SK-N-SH treated with all-trans-retinoic acid at 6 μM for 48 hours (cell line): ENCODE measurements at regions not wholly inside any gene's neighbourhood (a gene's known extent, or its start where the extent isn't known, plus 50 kb on each side); places are given as distances from the start of the nearest gene placed in this dataset.

Experiments
- ATAC-seq: fragments of 200-7000 bp; cut with Tn5 transposase; 3 replicates; pipeline ENCODE4 v1.9.1; 2020; ENCODE audit warnings: mild to moderate bottlenecking, moderate library complexity
- ARNTL ChIP-seq: fragments of 450-650 bp; formaldehyde crosslinking; IDR thresholded peaks from 2 replicates; pipeline ENCODE4 v1.5.0; 2020; ENCODE audit warnings: low read depth, mild to moderate bottlenecking, moderate library complexity, borderline replicate concordance
- BACH2 ChIP-seq: fragments of 250-450 bp; sonication (Bioruptor Pico); IDR thresholded peaks from 2 replicates; pipeline ENCODE4 v1.9.0; 2021; ENCODE audit warnings: mild to moderate bottlenecking, borderline replicate concordance
- CREB5 ChIP-seq: fragments of 250-450 bp; sonication (Bioruptor Pico); IDR thresholded peaks from 2 replicates; pipeline ENCODE4 v1.5.1; 2020; ENCODE audit warnings: low read depth, mild to moderate bottlenecking, moderate library complexity
- CSDC2 ChIP-seq: fragments of 250-450 bp; sonication (Bioruptor Pico); IDR thresholded peaks from 2 replicates; pipeline ENCODE4 v1.5.0; 2020; ENCODE audit warnings: mild to moderate bottlenecking, moderate library complexity
- CSRNP3 ChIP-seq: fragments of 250-450 bp; sonication (Bioruptor Pico); IDR thresholded peaks from 2 replicates; pipeline ENCODE4 v1.5.1; 2021; ENCODE audit warnings: mild to moderate bottlenecking, moderate library complexity
- ESRRG ChIP-seq: fragments of 250-450 bp; sonication (Bioruptor Pico); IDR thresholded peaks from 2 replicates; pipeline ENCODE4 v1.6.1; 2021; ENCODE audit warnings: mild to moderate bottlenecking
- GLIS3 ChIP-seq: fragments of 250-450 bp; sonication (Bioruptor Pico); IDR thresholded peaks from 2 replicates; pipeline ENCODE4 v1.5.0; 2020; ENCODE audit warnings: mild to moderate bottlenecking, moderate library complexity
- ISL1 ChIP-seq: fragments of 250-450 bp; sonication (Bioruptor Pico); IDR thresholded peaks from 2 replicates; pipeline ENCODE4 v2.1.2; 2022; ENCODE audit warnings: mild to moderate bottlenecking, moderate library complexity
- OSR1 ChIP-seq: fragments of 250-450 bp; sonication (Bioruptor Pico); IDR thresholded peaks from 2 replicates; pipeline ENCODE4 v1.8.0; 2022; ENCODE audit warnings: moderate library complexity, mild to moderate bottlenecking, inconsistent platforms
- PATZ1 ChIP-seq: fragments of 250-450 bp; sonication (Bioruptor Pico); IDR thresholded peaks from 2 replicates; pipeline ENCODE4 v1.8.0; 2020; ENCODE audit warnings: mild to moderate bottlenecking, moderate library complexity, borderline replicate concordance
- POU6F1 ChIP-seq: fragments of 250-450 bp; sonication (Bioruptor Pico); IDR thresholded peaks from 2 replicates; pipeline ENCODE4 v1.8.0; 2021; ENCODE audit warnings: low read depth, mild to moderate bottlenecking, moderate library complexity, borderline replicate concordance
- PPARA ChIP-seq: fragments of 250-450 bp; sonication (Bioruptor Pico); IDR thresholded peaks from 2 replicates; pipeline ENCODE4 v1.5.0; 2020; ENCODE audit warnings: mild to moderate bottlenecking, borderline replicate concordance
- RARB ChIP-seq: fragments of 250-450 bp; sonication (Bioruptor Pico); IDR thresholded peaks from 2 replicates; pipeline ENCODE4 v1.8.0; 2021; ENCODE audit warnings: mild to moderate bottlenecking, moderate library complexity
- SNAI2 ChIP-seq: fragments of 250-450 bp; sonication (Bioruptor Pico); IDR thresholded peaks from 2 replicates; pipeline ENCODE4 v1.5.0; 2020; ENCODE audit warnings: mild to moderate bottlenecking, moderate library complexity
- TCF4 ChIP-seq: fragments of 250-450 bp; sonication (Bioruptor Pico); IDR thresholded peaks from 2 replicates; pipeline ENCODE4 v1.8.0; 2021; ENCODE audit warnings: mild to moderate bottlenecking, moderate library complexity, borderline replicate concordance
- TSHZ2 ChIP-seq: fragments of 250-450 bp; sonication (Bioruptor Pico); IDR thresholded peaks from 2 replicates; pipeline ENCODE4 v1.5.0; 2020; ENCODE audit warnings: mild to moderate bottlenecking, moderate library complexity
- ZFP3 ChIP-seq: fragments of 250-450 bp; sonication (Bioruptor Pico); IDR thresholded peaks from 2 replicates; pipeline ENCODE4 v1.5.0; 2020; ENCODE audit warnings: mild to moderate bottlenecking, moderate library complexity
- ZFP30 ChIP-seq: fragments of 450-650 bp; formaldehyde crosslinking; IDR thresholded peaks from 2 replicates; pipeline ENCODE4 v1.5.0; 2022; ENCODE audit warnings: mild to moderate bottlenecking, moderate library complexity
- ZNF565 ChIP-seq: fragments of 450-650 bp; formaldehyde crosslinking; conservative IDR thresholded peaks from 2 replicates; pipeline ENCODE4 v1.5.0; 2020; ENCODE audit warnings: low read depth, mild to moderate bottlenecking, moderate library complexity
- ZNF70 ChIP-seq: fragments of 450-650 bp; formaldehyde crosslinking; IDR thresholded peaks from 2 replicates; pipeline ENCODE4 v1.5.0; 2020; ENCODE audit warnings: mild to moderate bottlenecking, moderate library complexity
- ZNF8 ChIP-seq: fragments of 450-650 bp; formaldehyde crosslinking; IDR thresholded peaks from 2 replicates; pipeline ENCODE4 v1.5.0; 2020; ENCODE audit warnings: mild to moderate bottlenecking, moderate library complexity

GRCh38 chr3:153679714-153680113 is 441.5 kb upstream of the ARHGEF26 start (continued):
- TF ChIP-seq CSDC2 (CRISPR knock-in tag), result no peak
- TF ChIP-seq ZFP30 (CRISPR knock-in tag), result no peak
- TF ChIP-seq ZNF565 (CRISPR knock-in tag), result no peak

GRCh38 chr3:153680526-153680925 is 440.7 kb upstream of the ARHGEF26 start:
- ATAC-seq, result no peak
- TF ChIP-seq PATZ1 (CRISPR knock-in tag), result no peak
- no peak for TF ChIP-seq ZNF565 (CRISPR knock-in tag)
- TF ChIP-seq CSDC2 (CRISPR knock-in tag), result no peak
- no peak for TF ChIP-seq TCF4 (CRISPR knock-in tag)
- no peak for TF ChIP-seq CREB5 (CRISPR knock-in tag)
- no peak for TF ChIP-seq PPARA (CRISPR knock-in tag)
- TF ChIP-seq GLIS3 (CRISPR knock-in tag), result no peak
- no peak for TF ChIP-seq ISL1
- no peak for TF ChIP-seq BACH2 (CRISPR knock-in tag)
- TF ChIP-seq TSHZ2 (CRISPR knock-in tag), result no peak
- TF ChIP-seq ZFP30 (CRISPR knock-in tag), result no peak
- no peak for TF ChIP-seq OSR1 (CRISPR knock-in tag)
- TF ChIP-seq ZFP3 (CRISPR knock-in tag), result no peak
- no peak for TF ChIP-seq POU6F1 (CRISPR knock-in tag)
- no peak for TF ChIP-seq CSRNP3 (CRISPR knock-in tag)
- TF ChIP-seq ZNF8 (CRISPR knock-in tag), result no peak
- TF ChIP-seq ARNTL (CRISPR knock-in tag), result no peak
- no peak for TF ChIP-seq SNAI2 (CRISPR knock-in tag)
- TF ChIP-seq ESRRG (CRISPR knock-in tag), result no peak

- no peak for ATAC-seq
- TF ChIP-seq TCF4 (CRISPR knock-in tag), result no peak
- TF ChIP-seq ZNF70 (CRISPR knock-in tag), result no peak
- TF ChIP-seq OSR1 (CRISPR knock-in tag), result no peak
- TF ChIP-seq ZFP3 (CRISPR knock-in tag), result no peak
- TF ChIP-seq CREB5 (CRISPR knock-in tag), result no peak
- TF ChIP-seq TSHZ2 (CRISPR knock-in tag), result no peak
- TF ChIP-seq CSDC2 (CRISPR knock-in tag), result no peak
- TF ChIP-seq RARB, result no peak
- TF ChIP-seq PATZ1 (CRISPR knock-in tag), result no peak
Measured at GRCh38 chr3:153681057-153681456, 440.1 kb upstream of the ARHGEF26 start.
